Upper lobe of left lung (tissue), 4 donors: ENCODE measurements at regions not wholly inside any gene's neighbourhood (a gene's known extent, or its start where the extent isn't known, plus 50 kb on each side); places are given as distances from the start of the nearest gene placed in this dataset.

Experiments used
- POLR2A ChIP-seq, 4 donors: fragments of 450-650 bp; IDR thresholded peaks; one replicate each; pipeline ENCODE4 v1.5.1; 2016 to 2017; ENCODE audit warnings: antibody characterized with exemption in 4 of 4, mild to moderate bottlenecking in 2 of 4
- TF ChIP-seq, protein P1 (sequence below), 6 experiments: fragments of 450-650 bp in 4 of 6; fragments of 200-600 bp in 2 of 6; sonication (generic) in 2 of 6; IDR thresholded peaks; one replicate each; pipeline ENCODE4 v1.5.1; 2016 to 2019; ENCODE audit warnings: antibody characterized with exemption in 6 of 6

DNA sequence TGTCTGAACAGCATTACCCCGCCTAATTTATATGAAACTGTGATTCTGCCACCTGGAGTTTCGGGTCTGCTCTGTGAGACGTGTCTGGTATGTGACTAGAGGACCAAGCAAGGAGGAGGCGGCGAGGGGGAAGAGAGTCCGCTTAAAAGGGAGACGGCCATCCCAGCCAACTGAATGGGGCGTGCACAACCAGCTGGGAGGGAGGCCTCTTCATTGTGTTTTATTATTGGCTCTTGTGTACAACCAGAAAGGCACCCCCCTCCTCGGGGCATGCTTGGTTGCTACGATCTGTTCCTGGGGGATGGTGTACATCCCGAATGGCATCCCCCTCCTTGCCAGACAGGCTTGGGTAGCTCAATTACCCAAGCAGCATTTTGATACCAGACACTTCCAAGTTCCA is 384.5 kb upstream of the SALL1 start:
- TF ChIP-seq, protein P1, sequence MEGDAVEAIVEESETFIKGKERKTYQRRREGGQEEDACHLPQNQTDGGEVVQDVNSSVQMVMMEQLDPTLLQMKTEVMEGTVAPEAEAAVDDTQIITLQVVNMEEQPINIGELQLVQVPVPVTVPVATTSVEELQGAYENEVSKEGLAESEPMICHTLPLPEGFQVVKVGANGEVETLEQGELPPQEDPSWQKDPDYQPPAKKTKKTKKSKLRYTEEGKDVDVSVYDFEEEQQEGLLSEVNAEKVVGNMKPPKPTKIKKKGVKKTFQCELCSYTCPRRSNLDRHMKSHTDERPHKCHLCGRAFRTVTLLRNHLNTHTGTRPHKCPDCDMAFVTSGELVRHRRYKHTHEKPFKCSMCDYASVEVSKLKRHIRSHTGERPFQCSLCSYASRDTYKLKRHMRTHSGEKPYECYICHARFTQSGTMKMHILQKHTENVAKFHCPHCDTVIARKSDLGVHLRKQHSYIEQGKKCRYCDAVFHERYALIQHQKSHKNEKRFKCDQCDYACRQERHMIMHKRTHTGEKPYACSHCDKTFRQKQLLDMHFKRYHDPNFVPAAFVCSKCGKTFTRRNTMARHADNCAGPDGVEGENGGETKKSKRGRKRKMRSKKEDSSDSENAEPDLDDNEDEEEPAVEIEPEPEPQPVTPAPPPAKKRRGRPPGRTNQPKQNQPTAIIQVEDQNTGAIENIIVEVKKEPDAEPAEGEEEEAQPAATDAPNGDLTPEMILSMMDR (IDR thresholded peaks at IDR 0.05) = no peak
- TF ChIP-seq POLR2A (IDR thresholded peaks at IDR 0.05) = no peak
